Activated effector memory CD4-positive, alpha-beta T cell treated with anti-CD3 and anti-CD28 coated beads, Interleukin-2, amount 50 U/mL, for 16 hours (primary cell): ENCODE measurements at regions not wholly inside any gene's neighbourhood (a gene's known extent, or its start where the extent isn't known, plus 50 kb on each side); places are given as distances from the start of the nearest gene placed in this dataset.
"Not testable (repeated sequence)": the region's sequence is repeated elsewhere in the genome, so short reads cannot be mapped to it uniquely, and the experiment has no call there.

Source experiments
- DNase-seq: peaks from one replicate; pipeline ENCODE4 v3.0.0-alpha.2; 2020

GRCh38 chr1:96096613-96097321 is 624.8 kb upstream of the PTBP2 start:
- no peak for DNase-seq

GRCh38 chr1:96104506-96104905 is 617.1 kb upstream of the PTBP2 start:
- DNase-seq = no peak

- DNase-seq = no peak
Observed at GRCh38 chr1:96104906-96105305, 616.7 kb upstream of the PTBP2 start.

- DNase-seq = no peak
Observed at GRCh38 chr1:96116731-96117130, 604.9 kb upstream of the PTBP2 start.

- DNase-seq = no peak
Observed at GRCh38 chr1:96130432-96130831, 591.2 kb upstream of the PTBP2 start.

DNA sequence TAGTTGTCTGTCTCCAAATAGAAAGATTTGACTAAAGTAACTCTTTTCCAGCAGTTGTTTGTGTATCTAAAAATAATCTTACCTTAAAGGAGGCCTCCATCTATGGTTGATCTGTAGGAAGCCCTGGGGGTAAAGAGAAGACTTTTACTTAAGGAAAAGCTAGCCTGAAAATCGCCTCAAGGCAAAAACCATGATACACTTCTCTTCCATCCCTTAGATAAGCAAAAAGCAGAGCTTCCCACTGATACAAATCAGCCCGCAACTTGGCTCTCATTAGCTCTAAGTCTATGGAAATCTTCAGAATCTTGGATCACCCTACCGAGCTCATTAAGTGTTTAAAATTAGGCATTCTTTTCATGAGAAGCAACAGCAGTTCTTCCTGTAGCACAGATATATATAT is 576.9 kb upstream of the PTBP2 start:
- DNase-seq = no peak

- no peak for DNase-seq
Observed at GRCh38 chr1:96145492-96145891, 576.1 kb upstream of the PTBP2 start.

GRCh38 chr1:96152957-96153356 is 568.6 kb upstream of the PTBP2 start:
- not testable (repeated sequence) for DNase-seq

DNA sequence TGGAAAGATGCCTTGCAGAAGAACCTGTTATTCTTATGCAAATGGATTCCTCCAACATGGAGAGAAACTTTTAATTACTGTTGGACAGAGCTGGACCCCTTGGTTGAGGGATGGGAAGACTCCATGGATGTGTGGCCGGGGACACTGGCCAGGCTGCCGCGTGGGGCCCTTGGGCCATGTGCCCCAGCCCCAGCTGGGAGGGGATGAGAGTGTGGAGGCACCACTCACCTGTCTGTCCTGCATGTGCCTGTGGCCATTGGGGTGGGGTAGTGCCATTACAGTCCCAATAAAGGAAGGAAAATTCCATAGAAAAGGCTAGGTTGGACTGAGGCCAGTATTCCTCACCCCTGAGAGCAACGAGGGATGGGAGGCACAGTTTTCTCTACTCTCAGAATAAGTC is 564.5 kb upstream of the PTBP2 start:
- DNase-seq = no peak

DNA sequence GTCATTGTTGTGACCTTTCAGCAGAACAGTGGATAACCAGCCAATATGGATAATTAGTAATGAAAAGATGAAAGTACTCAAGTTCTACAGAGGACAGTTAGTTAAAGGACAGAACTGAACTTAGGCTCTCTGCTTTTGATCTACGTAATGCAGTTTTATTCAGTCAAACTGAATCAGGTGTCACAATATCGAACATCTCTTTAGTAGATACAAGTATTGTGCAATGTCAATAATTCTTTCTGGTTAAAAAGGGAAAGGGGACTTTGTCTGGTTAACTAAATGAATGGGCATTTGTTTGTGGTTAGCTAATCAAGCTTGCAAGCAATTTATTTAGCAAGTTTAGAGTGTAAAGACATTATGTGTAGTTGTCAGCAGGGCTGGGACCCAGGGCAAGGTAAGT is 562.2 kb upstream of the PTBP2 start:
- no peak for DNase-seq

- DNase-seq = no peak
Observed at GRCh38 chr1:96164053-96164452, 557.5 kb upstream of the PTBP2 start.

DNA sequence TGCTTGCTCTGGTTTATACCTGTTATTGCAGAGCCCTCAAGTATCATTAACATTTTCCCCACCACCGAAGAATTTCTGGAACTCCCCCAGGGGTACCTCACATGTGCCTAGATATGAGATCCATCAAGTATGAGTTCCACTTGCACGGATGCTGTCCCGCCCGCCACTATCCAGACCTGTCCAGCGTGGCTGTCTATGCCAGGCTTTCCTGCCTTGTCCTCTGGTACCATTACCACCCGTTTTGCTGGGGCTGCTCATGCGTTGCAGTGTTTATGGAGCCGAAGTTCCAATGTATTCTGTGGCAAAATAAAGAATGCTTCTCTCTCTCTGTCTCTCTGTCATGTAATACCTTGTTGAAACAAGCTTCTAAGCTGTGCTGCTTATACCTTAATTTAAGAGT is 543.5 kb upstream of the PTBP2 start:
- no peak for DNase-seq

GRCh38 chr1:96183485-96183884 is 538.1 kb upstream of the PTBP2 start:
- DNase-seq = no peak

- no peak for DNase-seq
Observed at GRCh38 chr1:96183928-96184327, 537.7 kb upstream of the PTBP2 start.

DNA sequence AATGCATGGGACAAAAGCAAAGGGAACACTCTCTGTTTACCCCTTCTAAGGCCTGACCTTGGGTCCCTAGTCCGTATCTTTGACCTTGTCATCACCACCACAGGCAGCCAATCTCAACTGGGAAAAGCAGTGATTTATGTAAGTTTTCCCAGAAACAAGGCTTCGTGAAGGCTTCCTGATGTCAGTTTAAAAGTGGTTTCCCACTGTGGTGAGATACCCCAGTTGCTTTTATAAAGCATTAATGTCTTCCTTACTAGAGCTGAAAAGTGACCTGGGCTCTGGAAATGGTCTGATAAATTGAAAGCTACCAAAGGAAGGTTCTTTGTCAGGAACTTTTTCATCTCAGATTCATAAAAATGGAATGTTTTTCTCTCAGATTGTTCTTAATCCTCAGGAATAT is 536.4 kb upstream of the PTBP2 start:
- DNase-seq = no peak

- no peak for DNase-seq
Observed at GRCh38 chr1:96187020-96187419, 534.6 kb upstream of the PTBP2 start.

DNA sequence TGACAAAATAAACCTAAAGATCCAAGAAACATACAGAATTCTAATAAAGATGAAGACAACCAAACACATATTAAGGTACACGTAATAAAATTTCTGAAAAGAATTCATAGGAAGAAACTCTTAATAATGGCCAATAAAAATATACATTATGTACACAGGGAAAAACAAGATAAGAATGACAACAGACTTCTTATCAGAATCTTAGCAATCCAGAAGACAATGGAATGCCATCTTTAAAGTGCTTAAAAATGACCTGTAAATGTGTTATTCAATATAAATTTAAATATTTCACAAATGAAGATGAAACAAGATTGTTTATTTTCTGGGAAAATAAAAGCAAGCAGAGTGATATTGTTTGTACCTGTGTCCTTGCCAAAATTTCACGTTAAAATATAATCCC is 530.4 kb upstream of the PTBP2 start:
- no peak for DNase-seq

DNA sequence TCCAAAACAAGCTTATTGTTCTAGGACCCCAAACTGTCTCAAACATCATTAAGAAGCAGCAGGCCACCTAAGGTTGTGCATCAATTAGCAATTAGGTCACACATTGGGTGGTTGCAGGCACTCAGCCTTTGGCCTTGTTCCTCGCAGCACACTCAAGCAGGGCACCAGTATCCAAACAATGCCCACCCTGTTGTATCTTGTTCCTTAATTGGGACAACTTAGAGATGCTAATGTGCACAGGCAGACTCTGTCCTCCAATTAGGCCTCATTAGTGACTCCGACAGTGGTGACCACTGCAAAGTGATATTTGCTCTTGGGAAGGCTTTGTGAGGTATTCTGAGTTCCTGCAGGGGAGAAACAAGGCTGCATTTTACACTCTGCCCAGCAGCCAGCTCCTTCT is 515.1 kb upstream of the PTBP2 start:
- no peak for DNase-seq

DNA sequence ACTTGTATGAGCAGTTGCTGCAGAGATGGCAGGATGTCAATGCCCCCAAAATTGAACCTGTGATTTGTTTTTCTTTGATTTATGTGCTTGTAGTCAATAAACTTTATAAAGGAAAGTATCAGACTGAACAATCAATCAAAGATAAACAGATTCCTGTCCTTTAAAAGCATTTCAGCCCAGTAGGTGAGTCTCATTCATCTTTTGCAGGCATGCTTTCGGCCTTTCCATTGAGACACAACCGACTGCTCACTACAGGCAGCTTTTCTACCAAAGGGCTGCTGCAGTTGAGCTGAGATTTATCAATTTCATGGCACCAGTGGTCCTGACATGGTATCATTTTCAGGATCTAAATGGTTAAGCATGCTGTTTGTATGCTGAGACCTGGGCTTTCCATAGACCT is 513.6 kb upstream of the PTBP2 start:
- DNase-seq = no peak

GRCh38 chr1:96208428-96208827 is 513.2 kb upstream of the PTBP2 start:
- no peak for DNase-seq

GRCh38 chr1:96210054-96210453 is 511.5 kb upstream of the PTBP2 start:
- no peak for DNase-seq

DNA sequence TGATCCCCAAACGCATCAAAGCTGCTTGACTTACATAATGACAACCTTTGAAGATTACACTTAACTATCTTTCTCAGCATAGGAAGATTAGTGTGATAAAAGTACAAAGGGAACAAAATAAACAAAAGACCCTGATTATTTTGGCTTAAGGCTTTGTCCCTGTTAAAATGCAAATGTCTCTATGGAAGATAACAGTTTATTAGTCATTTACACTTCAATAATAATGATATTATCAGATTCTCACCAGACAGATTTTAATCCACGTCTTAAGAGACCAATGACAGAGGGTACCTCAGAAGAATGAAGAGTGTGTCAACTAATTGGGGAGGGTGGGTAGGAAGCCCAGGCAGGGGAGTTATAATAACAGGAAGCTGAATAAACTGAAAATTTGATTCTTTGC is 510.4 kb upstream of the PTBP2 start:
- no peak for DNase-seq

GRCh38 chr1:96214982-96215381 is 506.6 kb upstream of the PTBP2 start:
- no peak for DNase-seq

GRCh38 chr1:96220651-96221050 is 500.9 kb upstream of the PTBP2 start:
- no peak for DNase-seq

GRCh38 chr1:96222701-96223100 is 498.9 kb upstream of the PTBP2 start:
- DNase-seq = no peak

- DNase-seq = not testable (repeated sequence)
Observed at GRCh38 chr1:96224229-96224628, 497.4 kb upstream of the PTBP2 start.
